GM18870 (cell line): ENCODE measurements at regions not wholly inside any gene's neighbourhood (a gene's known extent, or its start where the extent isn't known, plus 50 kb on each side); places are given as distances from the start of the nearest gene placed in this dataset.

Source experiments
- ATAC-seq: cut with Tn5 transposase; IDR thresholded peaks from one replicate; pipeline ENCODE4 v1.9.1; 2021; ENCODE audit warnings: moderate library complexity; ENCODE audit not compliant: unreplicated experiment

DNA sequence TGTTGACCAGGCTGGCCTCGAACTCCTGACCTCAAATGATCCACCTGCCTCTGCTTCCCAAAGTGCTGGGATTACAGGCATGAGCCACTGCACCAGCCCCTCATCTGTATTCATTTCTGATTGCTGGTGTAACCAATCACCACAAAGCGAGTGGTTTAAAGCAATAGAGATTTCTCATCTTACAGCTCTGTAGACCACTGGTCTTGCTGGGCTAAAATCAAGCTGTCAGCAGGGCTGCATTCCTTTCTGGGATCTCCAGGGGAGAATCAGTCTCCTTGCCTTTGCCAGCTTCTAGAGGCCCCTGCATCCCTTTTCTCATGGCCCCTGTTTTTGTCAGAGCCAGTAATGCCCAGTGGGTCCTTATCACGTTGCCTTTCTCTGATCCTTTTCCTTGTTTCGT, 49.9 kb upstream of the PMEPA1 start:
- ATAC-seq: no peak
